ENCODE measurements at regions not wholly inside any gene's neighbourhood (a gene's known extent, or its start where the extent isn't known, plus 50 kb on each side); places are given as distances from the start of the nearest gene placed in this dataset.

GRCh38 chr2:150230004-150230403, 257.5 kb downstream of the RND3 start:
- TF ChIP-seq CTCF (conservative IDR thresholded peaks at IDR 0.05; ENCODE audit: low read depth, low read length) (no peak), EZH2 (IDR thresholded peaks at IDR 0.05; ENCODE audit: low read length, unreplicated experiment) (no peak)

Data from PC-3 (cell line).